K562 (cell line): ENCODE measurements at regions not wholly inside any gene's neighbourhood (a gene's known extent, or its start where the extent isn't known, plus 50 kb on each side); places are given as distances from the start of the nearest gene placed in this dataset.

Experiments
- CEBPB ChIP-seq: fragments of 450-650 bp; IDR thresholded peaks from 2 replicates; pipeline ENCODE4 v1.6.1; 2016; ENCODE audit warnings: missing genetic modification characterization, missing compliant biosample characterization
- HDAC1 ChIP-seq, 2 experiments: fragments of 450-650 bp; IDR thresholded peaks; 2 replicates each; pipeline ENCODE4 v1.6.1; 2016 to 2017; ENCODE audit warnings: inconsistent platforms in 1 of 2, mild to moderate bottlenecking in 1 of 2, moderate library complexity in 1 of 2
- MXI1 ChIP-seq: IDR thresholded peaks from 2 replicates; pipeline ENCODE4 v1.6.1; 2011; ENCODE audit warnings: low read depth, mild to moderate bottlenecking, improper control_type of control experiment, low read length
- NFATC3 ChIP-seq: fragments of 450-650 bp; IDR thresholded peaks from 2 replicates; pipeline ENCODE4 v1.6.1; 2017; ENCODE audit warnings: mild to moderate bottlenecking
- STAT5B ChIP-seq: fragments of 250-450 bp; sonication (Bioruptor Pico); IDR thresholded peaks from 2 replicates; pipeline ENCODE4 v1.8.0; 2021; ENCODE audit warnings: mild to moderate bottlenecking, inconsistent platforms
- TCF7L2 ChIP-seq: fragments of 150-350 bp; IDR thresholded peaks from 2 replicates; pipeline ENCODE4 v1.6.1; 2016; ENCODE audit warnings: low read depth, mild to moderate bottlenecking, low read length, moderate library complexity
- ZNF589 ChIP-seq: fragments of 200-800 bp; sonication (Bioruptor generic); IDR thresholded peaks from 2 replicates; pipeline ENCODE4 v1.6.1; 2016; ENCODE audit warnings: low read depth, missing genetic modification characterization, missing compliant biosample characterization

DNA sequence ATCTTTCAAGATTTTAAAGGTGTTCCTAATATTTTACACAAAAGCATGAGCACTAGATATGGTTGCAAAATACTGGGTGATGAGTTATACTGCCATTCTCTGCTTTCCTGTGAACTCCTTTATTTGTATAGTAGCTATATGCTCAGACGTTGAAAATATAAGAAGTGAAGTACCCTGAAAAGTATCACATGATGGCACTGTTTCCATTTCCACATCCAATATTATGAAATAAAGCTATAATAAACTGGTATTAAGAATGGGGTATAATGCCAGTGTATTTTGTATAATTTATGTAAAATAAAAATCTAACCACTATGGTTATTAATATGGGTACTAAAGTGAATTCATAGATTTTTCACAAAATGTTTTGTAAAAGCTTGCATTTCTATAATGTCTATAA is 79.6 kb upstream of the FOXP2 start:
- TF ChIP-seq CEBPB (tag): no peak
- no peak for TF ChIP-seq NFATC3
- TF ChIP-seq HDAC1 (IDR thresholded peaks at IDR 0.05): no peak
- TF ChIP-seq MXI1: no peak
- TF ChIP-seq ZNF589: no peak
- no peak for TF ChIP-seq TCF7L2
- TF ChIP-seq STAT5B (CRISPR knock-in tag): no peak
